GM18907 (cell line): ENCODE measurements at regions not wholly inside any gene's neighbourhood (a gene's known extent, or its start where the extent isn't known, plus 50 kb on each side); places are given as distances from the start of the nearest gene placed in this dataset.

Experiments
- ATAC-seq: cut with Tn5 transposase; IDR thresholded peaks from one replicate; pipeline ENCODE4 v1.9.1; 2021; ENCODE audit warnings: mild to moderate bottlenecking, moderate library complexity; ENCODE audit not compliant: unreplicated experiment

DNA sequence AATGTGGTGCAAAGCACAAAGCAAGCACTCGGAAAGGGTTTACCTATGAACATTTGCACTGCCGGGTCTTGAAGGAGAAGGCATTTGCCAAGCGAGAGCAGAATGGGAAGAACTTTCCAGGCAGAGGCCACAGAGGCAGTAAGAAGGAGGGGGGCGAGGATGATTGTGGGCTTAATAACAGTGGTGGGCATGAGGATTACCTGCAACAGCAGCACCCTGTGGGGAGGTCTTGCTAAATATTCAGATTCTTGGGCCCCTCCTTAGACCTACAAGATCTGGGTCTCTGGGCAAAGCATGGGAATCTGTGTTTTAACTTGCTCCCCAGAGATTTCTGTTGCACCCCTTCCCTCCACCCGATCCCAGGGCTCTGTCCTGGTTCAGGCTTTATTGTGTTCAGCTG lies 75.1 kb upstream of the ZBED5 start:
- no peak for ATAC-seq

DNA sequence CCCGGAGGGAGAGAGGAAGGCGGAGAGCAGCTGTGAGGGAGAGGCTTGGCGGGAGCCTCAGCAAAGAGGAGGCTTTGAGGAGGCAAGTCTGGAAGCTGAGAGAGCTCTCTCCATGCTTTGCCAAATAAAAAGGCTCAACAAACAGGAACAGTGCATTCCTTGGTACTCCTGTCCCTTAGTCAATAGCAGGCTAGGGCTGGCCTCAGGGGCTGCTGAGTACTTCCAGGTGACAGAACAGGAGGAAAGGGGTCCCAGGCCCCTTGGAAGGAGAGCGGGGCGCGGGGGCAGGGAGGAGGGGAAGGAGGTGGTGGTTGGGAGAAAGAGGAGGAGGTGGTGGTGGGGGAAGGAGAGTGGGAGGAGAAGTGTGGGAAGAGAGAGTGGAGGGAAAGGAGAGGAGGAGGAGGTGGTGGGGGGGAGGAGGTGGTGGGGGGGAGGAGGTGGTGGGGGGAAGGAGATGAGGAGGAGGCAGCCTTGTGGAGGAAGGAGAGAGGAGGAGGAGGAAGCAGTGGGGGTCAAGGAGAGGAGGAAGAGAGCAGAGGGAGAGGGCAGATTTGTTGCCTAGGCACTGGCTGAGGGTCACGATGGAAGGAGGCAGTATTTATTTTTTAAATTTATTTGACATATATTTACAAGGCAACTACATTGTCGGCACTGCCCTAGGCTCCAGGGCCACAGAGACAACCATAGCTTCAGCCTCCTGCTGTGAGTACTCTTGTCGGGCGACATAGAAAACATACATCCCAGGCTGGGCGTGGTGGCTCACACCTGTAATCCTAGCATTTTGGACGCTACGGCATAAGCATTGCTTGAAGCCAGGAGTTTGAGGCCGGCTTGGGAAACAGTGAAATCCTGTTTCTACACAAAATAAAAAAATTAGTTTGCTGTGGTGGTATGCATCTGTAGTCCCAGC lies 74.2 kb upstream of the ZBED5 start:
- ATAC-seq: no peak

DNA sequence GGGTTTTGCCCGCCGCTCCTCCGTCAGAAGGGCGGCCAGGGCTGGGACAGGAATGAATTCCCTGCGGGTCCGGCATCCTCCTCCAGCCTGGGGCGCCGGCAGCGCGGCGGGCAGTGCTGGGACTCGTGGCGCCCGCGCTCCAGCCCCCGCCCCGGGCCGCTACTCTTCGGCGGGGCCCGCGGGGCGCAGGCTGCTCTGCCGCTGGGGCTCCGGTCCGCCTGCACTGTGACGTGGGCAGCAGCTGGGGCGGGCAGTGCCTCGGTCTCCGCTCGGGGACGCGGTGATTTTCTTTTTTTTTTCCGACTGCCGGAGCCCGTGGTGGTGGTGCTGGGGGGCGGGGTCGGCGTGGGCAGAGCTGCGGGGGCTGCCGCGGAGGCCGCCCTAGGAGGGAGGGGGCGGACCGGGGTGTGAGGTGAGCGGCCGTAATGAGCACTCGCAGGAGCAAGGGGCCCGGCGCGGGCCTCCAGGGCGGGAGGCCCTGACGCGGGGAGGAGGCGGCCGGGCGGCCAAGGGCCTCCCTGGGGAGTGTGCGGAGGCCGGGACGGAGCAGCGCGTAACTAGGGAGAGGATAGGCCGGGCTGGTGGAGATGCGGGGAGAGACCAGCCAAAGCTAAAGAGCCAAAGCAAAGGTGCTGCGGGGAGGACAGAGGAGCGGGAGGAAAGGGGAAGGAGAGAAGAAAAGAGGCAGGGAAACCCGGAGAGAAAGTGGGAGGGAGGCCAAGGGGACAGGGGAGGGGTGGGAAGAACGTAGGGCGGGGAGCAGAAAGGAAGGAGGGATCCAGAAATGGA lies 73.3 kb upstream of the ZBED5 start:
- ATAC-seq: no peak

DNA sequence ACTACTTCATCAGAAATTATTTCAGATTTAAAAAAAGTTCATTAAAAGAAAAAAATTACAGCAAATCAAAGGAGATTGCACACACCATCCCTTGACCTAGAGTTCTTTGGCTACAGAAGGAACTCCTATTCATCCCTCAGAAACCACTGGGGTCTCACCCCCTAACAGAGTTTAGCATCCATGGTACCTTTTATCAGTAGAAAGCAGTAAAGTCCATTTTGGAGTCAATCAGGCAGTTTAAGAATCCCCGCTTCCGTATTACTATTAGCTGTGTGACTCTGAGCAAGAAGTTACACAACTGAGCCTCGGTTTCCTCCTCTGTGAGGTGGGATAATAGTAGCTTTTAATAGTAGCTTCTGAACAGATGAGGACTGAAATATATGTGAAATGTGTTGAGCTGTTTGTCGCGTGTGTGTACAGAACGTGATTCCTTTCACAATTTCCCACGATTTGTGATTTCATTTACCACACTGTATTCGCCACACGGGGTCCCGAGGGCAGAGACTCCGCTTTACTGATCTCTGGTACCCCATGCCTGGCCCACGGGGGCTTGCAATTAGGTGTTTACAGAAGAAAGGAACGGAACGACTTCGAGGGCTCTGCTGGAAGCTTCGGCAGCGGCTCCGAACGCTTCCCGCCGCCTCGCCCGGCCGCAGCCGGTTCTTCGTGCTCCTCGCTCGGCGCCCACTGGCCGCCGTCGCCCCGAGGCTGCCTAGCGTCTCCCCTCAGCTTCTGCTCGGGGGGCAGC lies 72.5 kb upstream of the ZBED5 start:
- no peak for ATAC-seq

DNA sequence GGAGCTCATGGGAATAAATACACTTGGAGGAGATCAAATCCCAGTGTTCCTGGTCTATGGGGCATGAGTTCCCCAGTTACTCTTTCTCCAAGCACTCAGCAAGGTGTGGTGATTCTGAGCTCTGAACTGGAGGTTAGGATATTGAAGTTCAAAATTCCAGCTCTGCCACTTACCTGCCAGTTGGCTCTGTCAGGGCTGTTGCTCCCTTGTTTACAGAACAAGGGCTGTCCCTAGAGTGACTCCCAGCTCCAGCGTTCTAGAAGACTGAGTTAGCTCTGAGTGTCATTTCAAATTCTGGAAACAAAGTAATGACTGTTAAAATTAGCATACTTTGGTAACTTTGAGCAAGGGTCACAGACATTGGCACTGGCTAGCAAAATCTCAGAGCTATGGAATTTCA lies 69.7 kb upstream of the ZBED5 start:
- ATAC-seq: no peak

DNA sequence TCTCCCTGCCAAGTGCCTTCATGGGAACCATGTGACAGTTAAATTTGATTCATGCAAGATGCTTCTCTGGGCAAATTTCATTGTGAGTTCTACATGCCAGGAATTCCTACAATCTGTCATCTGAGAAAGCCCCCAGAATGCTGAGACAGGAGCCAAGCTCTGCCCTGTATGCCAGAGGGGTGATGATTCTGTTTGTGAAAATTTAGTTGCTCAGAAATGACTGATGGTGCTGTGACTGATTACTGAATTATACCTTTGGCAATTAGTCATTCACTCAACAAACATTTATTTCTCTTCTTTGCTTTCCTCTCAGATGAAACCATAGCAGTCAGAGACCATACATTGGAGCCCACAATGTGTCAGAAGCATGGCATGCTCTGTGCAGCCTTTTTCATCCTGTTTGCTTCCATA lies 69.0 kb upstream of the ZBED5 start:
- ATAC-seq: no peak

DNA sequence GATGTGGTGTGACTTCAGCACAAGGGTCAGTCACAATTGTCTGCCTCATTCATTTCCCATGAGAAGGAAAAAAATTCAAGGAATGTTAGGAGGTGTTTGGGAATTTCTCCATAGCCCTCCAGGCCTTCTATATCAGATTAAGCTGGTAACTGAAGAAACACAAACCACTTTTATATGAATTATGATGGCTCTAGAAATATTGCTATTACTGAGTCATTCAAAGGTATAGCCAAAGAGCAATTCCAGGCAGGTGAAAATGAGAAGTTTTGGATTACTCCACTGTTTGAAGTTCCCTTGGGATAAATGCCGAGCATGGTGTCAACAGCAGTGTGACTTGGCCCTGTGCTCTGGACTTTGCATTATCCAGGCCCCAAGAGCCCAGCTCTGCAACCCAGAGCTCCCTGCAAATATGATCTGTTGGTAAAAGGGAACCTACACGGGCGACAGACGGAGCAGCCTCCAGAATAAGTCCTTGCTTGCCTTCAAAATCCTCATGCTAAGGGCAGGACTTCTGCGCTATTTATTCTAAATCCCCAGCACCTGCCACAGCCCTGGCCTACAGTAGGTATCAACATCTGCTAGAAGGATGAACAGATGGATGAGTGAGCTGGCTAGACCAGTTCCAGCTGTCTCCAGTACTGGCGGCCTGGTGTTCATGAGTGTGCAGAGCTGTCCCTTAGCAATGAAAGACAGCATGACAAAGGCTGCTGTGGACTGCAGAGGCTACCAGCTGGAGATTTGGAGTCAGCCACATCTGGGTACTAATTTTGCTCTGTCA lies 67.5 kb upstream of the ZBED5 start:
- ATAC-seq: no peak

DNA sequence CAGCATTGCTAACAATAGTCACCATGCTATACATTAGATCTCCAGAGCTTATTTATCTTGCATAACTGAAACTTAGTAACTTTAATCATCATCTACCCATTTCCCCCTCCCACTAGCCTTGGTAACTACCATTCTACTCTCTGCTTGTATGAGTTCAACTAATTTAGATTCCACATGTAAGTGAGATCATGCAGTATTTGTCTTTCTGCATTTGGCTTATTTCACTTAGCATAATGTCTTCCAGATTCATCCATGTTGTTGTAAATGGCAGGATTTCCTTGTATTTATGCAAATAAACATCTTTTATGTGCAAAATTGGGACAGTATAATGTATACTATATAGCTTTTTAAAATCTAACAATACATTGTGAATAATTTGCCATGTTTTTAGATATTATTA lies 66.0 kb upstream of the ZBED5 start:
- ATAC-seq: no peak

DNA sequence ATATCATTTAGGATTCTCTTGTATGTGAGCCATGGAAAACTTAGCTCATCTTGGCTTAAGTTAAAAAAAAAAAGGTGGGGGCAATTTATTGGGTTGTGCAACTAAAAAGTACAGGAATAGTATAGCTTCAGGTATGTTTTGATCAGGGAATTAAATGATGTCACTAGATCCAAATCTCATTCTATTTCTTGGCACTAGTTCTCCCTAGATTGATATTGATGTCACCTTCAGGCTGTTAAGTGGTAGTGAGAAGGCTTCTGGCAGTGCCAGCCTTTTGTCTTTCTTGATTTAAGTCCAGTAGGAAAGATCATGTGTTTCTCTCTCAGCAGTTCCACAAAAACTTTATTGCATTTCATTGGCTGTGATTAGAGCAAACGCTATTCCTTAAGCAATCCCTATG lies 65.0 kb upstream of the ZBED5 start:
- no peak for ATAC-seq

DNA sequence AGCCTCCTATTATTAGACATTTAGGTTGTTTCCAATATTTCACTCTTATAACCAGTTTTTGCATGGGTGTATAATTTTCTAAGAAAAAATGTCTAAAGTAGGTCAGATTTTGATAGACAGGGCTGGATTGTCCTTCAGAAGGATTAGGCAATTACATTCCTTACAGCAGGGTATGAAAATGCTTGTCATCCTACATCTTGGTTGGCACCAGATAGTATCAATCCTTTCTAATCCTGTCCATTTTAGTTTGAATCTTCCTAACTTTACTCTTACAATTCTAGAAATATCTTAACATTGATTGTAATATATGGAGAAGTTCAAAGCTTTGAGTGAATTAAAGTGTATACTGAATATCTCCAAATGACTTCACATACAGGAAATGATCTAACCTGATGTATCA lies 63.0 kb upstream of the ZBED5 start:
- ATAC-seq: no peak

DNA sequence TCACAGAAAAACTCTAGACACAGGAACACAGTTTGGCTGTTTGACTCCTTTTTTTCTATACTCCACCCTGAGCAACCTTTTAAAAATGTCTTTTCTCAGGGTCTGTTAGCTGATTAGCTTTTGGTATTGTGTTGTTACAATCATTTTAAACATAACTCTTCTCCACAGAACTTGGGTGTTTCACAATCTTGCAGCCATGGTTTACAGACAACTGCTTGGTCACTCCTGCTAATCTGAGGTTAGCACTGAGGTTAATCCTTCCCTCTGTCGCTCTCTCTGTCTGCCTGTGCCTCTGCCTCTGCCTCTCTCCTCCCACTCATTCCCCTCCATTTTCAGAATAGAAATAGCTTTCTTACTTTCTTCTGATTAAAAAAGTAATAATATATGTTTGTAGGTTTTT lies 62.4 kb upstream of the ZBED5 start:
- ATAC-seq: no peak

DNA sequence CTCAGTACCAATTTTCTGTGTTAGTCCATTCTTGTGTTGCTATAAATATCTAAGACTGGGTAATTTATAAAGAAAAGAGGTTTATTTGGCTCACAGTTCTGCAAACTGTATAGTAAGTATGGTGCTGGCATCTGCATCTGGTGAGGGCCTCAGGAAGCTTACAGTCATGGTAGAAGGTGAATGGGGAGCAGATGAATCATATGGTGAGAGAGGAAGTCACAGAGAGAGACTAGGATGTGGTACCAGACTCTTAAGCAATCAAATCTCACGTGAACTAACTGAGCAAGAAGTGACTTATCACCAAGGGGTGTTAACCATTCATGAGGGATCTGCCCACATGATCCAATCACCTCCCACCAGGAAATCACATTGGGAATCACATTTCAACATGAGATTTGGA lies 60.8 kb upstream of the ZBED5 start:
- ATAC-seq: no peak

DNA sequence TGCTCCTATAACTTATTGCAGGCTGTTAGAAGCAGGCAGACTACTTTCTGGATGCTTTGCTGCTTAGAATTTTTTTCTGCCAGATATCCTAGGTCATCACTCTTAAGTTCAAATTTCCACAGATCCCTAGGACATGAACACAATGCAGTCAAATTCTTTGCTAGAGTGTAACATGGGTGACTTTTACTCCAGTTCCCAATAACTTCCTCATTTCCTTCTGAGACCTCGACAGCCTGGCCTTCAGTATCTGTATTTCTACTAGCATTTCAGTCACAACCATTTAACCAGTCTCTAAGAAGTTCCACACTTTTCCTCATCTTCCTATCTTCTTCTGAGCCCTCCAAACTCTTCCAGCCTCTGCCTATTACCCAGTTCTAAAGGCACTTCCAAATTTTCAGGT lies 60.4 kb upstream of the ZBED5 start:
- ATAC-seq: no peak

DNA sequence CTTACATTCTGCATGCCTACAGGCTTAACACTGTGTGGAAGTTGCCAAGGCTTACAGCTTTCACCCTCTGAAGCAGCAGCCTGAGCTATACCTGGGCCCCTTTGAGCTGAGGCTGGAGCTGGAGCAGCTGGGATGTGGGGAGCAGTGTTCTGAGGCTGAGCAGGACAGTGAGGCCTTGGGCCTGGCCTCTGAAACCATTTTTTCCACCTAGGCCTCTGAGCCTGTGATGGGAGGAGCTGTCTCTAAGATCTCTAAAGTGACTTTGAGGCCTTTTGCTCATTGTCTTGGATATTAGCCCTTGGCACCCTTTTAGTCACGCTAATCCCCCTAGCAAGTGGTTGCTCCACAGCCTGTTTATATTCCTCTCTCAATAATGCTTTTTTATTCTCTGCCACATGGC lies 59.9 kb upstream of the ZBED5 start:
- ATAC-seq: no peak

DNA sequence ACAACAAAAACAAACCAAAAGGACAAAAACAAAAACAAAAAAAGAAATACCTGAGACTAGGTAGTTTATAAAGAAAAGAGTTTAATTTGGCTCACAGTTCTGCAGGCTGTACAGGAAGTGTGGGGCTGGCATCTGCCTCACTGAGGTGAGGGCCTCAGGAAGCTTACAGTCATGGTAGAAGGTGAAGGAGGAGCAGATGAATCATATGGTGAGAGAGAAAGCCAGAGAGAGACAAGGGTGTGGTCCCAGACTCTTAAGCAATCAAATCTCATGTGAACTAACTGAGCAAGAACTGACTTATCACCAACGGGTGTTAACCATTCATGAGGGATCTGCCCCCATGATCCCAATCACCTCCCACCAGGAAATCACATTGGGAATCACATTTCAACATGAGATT lies 58.8 kb upstream of the ZBED5 start:
- ATAC-seq: no peak

DNA sequence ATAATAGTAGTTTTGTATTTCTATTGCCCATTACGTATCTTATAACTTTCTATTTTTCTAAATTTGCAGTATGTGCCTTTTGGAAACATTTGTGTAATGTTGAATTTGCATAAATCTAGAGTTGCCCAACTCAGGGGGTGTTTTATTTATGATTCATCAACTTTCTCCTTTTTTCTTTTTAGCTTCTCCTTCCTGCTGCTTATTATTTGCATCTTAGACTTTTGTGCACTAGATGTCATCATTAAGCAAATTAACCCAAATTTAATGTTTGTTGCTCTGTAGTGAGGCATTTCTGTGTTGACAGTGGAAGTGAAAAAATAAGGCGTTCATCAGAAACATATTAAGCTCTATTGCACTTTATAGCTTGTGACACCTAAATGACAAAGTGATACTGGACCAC lies 56.2 kb upstream of the ZBED5 start:
- ATAC-seq: no peak

DNA sequence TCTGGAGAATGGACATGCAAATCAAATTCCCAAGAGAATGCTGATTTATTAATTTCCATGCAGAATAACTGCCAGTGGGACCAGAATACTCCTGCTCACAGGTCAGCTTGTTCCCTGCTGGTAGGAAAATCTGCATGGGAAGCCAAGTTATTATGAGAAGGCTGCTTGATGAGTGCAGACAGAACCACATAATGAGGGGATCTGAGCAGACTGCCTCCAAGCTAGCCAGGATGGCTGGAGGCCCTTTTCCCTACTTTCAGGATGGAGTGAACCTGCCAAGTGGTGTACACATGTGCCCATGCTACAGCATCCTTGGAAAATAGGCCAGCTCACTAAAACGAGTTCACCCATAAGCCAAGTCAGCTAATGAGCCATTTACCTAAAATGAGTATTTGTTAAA lies 55.2 kb upstream of the ZBED5 start:
- ATAC-seq: no peak

DNA sequence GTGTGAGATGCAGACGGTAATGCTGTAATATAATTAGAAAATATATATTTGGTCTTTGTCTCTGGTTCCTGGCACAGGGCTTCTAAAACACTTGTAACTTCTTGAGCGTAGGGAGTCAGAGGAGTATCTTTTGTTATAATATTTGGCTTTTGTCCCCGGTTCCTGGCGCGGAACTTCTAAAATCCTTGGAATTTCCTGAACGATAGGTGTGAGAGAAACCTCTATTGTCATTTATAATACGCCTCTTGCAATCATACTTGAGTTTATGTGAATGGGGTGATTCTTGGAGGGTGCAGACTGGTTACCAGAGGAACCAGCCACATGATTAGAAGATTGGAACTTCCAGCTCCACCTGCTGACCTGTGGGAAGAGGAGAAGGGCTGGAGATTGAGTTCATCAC lies 54.1 kb upstream of the ZBED5 start:
- ATAC-seq: no peak

DNA sequence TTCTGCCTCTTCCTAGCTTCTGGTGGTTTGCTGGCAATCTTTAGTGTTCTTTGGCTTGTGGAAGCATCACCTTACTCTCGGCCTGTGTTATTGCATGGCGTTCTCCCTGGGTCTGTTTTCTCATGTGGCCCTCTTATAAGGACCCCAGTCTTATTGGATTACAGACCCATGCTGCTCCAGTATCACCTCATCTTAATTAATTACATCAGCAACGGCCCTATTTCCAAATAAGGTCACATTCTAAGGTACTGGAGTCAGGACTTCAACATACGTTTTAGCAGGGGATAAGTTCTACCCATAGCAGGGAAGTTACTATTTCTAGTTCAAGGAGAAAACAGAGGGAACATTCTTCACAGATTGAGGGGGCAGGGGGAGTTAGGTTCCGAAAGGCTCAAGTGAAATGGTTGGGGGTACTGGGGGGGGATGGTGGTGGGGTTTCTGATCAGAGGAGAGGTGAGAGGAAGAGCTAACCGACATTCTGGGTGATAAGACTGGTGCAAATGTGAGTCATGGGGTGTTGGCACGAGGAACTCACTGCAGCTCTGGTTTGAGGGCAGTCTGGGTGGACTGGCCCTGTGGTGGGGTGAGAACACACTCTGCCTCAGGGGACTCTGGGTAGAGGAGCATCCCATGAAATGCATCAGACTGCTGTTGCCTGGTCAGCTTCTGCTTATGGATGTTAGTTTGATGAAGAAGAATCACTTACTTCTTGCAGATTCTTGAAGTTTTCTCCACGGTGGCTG lies 51.5 kb upstream of the ZBED5 start:
- no peak for ATAC-seq
